Colonic mucosa (tissue), 4 donors: ENCODE measurements at regions not wholly inside any gene's neighbourhood (a gene's known extent, or its start where the extent isn't known, plus 50 kb on each side); places are given as distances from the start of the nearest gene placed in this dataset.
"Not testable (repeated sequence)": the region's sequence is repeated elsewhere in the genome, so short reads cannot be mapped to it uniquely, and the experiment has no call there.

ENCODE experiments used
- DNase-seq: peaks from one replicate; pipeline ENCODE4 v3.0.0-alpha.2; 2020
- H3K27ac ChIP-seq: fragments of 200-600 bp; one replicate; pipeline ENCODE4 v1.8.0; 2021
- H3K27me3 ChIP-seq: fragments of 200-600 bp; one replicate; pipeline ENCODE4 v1.8.0; 2021
- H3K36me3 ChIP-seq: fragments of 200-600 bp; one replicate; pipeline ENCODE4 v1.8.0; 2021
- H3K4me1 ChIP-seq: fragments of 200-600 bp; one replicate; pipeline ENCODE4 v1.8.0; 2021; ENCODE audit warnings: mild to moderate bottlenecking
- H3K4me3 ChIP-seq: fragments of 200-600 bp; one replicate; pipeline ENCODE4 v1.8.0; 2021
- H3K9ac ChIP-seq, 2 donors: one replicate each; pipeline ENCODE4 v1.7.0; 2013; ENCODE audit warnings: control low read depth in 2 of 2, low read depth in 2 of 2, low read length in 2 of 2
- H3K9me3 ChIP-seq: fragments of 200-600 bp; one replicate; pipeline ENCODE4 v1.8.0; 2021
- CTCF ChIP-seq: fragments of 200-600 bp; IDR thresholded peaks from one replicate; pipeline ENCODE4 v1.8.0; 2022; ENCODE audit warnings: antibody characterized with exemption, mild to moderate bottlenecking
- intact Hi-C: fragments of 100-400 bp; cut with DNase I; formaldehyde crosslinking; loops from one replicate; pipeline ENCODE4 v1.14.1; 2022
- donor health status: healthy.
- donor health status: DM: no; HTN: no; CAD: no.
- donor health status: DM: no; HTN: no; CAD: no.

GRCh38 chr12:17016116-17016864, 410.3 kb upstream of the LMO3 start:
- no peak overlapping the region for H3K9ac ChIP-seq
- no peaks in the 10 kb centered on the region for H3K27me3 ChIP-seq
- no peaks in the 10 kb centered on the region for H3K9me3 ChIP-seq
- intact Hi-C loops: no loop called here
- DNase-seq: no peak
- TF ChIP-seq CTCF: no peak
- no peaks in the 10 kb centered on the region for H3K4me1 ChIP-seq
- H3K27ac ChIP-seq: no peak overlapping the region
- H3K4me3 ChIP-seq: no peak overlapping the region
- no peaks in the 10 kb centered on the region for H3K36me3 ChIP-seq

- no peak for TF ChIP-seq CTCF
Observed at GRCh38 chr12:17015501-17015900, 409.5 kb upstream of the LMO3 start.

DNA sequence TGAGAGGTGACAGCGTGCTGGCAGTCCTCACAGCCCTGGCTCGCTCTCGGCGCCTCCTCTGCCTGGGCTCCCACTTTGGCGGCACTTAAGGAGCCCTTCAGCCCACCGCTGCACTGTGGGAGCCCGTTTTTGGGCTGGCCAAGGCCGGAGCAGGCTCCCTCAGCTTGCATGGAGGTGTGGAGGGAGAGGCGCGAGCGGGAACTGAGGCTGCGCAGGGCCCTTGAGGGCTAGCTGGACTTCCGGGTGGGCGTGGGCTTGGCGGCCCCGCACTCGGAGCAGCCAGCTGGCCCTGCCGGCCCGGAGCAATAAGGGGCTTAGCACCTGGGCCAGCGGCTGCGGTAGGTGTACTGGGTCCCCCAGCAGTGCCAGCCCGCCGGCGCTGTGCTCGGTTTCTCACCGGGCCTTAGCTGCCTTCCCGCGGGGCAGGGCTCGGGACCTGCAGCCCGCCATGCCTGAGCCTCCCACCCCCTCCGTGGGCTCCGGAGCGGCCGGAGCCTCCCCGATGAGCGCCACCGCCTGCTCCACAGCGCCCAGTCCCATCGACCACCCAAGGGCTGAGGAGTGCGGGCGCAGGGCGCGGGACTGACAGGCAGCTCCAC, 401.6 kb upstream of the LMO3 start:
- H3K36me3 ChIP-seq, H3K4me1 ChIP-seq, H3K9me3 ChIP-seq, intact Hi-C loops, H3K9ac ChIP-seq, H3K27ac ChIP-seq, H3K27me3 ChIP-seq, DNase-seq, H3K4me3 ChIP-seq: not testable (repeated sequence)

More at GRCh38 chr12:17015501-17015900, 409.5 kb upstream of the LMO3 start:
- Histone ChIP-seq H3K9ac (no peak overlapping the region), H3K27me3 (no peaks in the 10 kb centered on the region), H3K9me3 (no peaks in the 10 kb centered on the region), H3K4me1 (no peaks in the 10 kb centered on the region), H3K27ac (no peak overlapping the region), H3K4me3 (no peak overlapping the region), H3K36me3 (no peaks in the 10 kb centered on the region)
- no peak for DNase-seq
- intact Hi-C loops: no loop called here

GRCh38 chr12:16998538-16998937, 392.6 kb upstream of the LMO3 start:
- H3K9ac ChIP-seq, H3K27me3 ChIP-seq, H3K4me3 ChIP-seq, DNase-seq, H3K9me3 ChIP-seq, intact Hi-C loops, H3K4me1 ChIP-seq, H3K27ac ChIP-seq, H3K36me3 ChIP-seq: not testable (repeated sequence)

DNA sequence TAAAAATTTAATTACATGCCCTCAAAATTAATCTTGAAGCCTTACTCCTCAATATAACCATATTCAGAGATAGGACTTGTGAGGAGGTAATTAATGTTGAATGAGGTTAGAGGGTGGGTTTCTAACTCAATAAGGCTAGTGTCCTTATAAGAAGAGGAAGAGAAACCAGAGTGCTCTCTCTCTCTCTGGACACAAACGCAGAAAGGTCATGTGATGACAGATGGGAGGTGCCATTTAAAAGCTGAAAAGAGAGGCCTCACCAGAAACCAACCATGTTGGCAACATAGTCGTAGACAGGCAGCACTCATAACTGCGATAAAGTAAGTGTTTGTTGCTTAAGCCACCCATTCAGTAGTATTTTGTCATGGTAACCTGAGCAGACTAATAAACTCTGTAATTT, 378.5 kb upstream of the LMO3 start:
- no peak for DNase-seq
- Histone ChIP-seq H3K27ac (no peak overlapping the region), H3K4me3 (no peak overlapping the region), H3K9ac (no peak overlapping the region), H3K9me3 (no peaks in the 10 kb centered on the region), H3K27me3 (no peaks in the 10 kb centered on the region), H3K36me3 (no peaks in the 10 kb centered on the region), H3K4me1 (no peaks in the 10 kb centered on the region)
- intact Hi-C loops: no loop called here
- TF ChIP-seq CTCF: no peak

DNA sequence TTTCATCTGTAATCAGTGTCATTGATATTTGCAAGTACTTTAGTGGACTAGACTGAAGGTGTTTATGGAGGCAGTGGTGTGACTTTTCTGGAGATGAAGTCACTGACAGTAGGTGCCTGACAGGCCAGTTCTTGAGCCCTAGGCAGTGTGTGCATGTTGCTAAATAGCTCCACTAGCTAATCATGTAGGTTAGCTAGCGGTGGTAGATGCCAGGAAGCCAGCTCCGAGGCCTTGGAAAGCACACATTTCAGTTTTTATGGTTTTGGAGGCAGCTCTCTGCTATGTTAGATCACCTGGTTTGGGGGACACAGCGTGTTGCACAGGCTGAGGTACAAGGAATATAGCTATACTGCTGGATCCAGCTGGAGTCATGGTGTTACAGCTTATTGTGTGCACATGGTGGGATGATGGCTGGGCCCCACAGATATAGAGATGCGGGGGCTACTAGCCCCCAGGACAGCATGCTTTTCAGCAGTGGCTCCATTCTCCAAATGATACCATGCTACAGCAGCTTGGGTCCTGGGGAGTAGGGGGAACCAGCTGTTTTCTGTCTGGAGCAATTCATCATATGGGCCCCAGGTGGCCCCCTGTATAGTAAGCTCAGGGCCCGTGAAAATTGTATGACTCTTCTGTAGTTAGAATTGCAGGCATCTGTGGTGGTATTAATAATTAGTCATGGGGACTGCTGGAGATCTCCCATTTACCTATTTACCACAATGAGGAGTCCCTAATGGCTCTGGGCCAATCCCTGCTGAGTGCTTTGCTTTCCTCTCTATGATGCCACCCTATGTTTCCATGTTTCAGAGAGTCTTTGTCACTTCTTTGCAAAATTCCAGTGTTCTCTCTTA, 367.2 kb upstream of the LMO3 start:
- H3K36me3 ChIP-seq: no peaks in the 10 kb centered on the region
- no peak overlapping the region for H3K9ac ChIP-seq
- H3K9me3 ChIP-seq: no peaks in the 10 kb centered on the region
- no peak overlapping the region for H3K27ac ChIP-seq
- no peaks in the 10 kb centered on the region for H3K4me1 ChIP-seq
- TF ChIP-seq CTCF: no peak
- no peaks in the 10 kb centered on the region for H3K27me3 ChIP-seq
- no peak overlapping the region for H3K4me3 ChIP-seq
- intact Hi-C loops: no loop called here
- no peak for DNase-seq
